Muscle of leg (tissue), 3 donors: ENCODE measurements at regions not wholly inside any gene's neighbourhood (a gene's known extent, or its start where the extent isn't known, plus 50 kb on each side); places are given as distances from the start of the nearest gene placed in this dataset.

ENCODE experiments used
- DNase-seq: peaks from one replicate; pipeline ENCODE4 v3.0.0; 2013
- H3K27ac ChIP-seq: one replicate; pipeline ENCODE4 v1.5.1; 2013; ENCODE audit warnings: mild to moderate bottlenecking, low read length, control low read depth
- H3K27me3 ChIP-seq: one replicate; pipeline ENCODE4 v1.6.1; 2013; ENCODE audit warnings: low read length; ENCODE audit not compliant: control insufficient read depth, insufficient read depth
- H3K36me3 ChIP-seq: one replicate; pipeline ENCODE4 v1.6.1; 2013; ENCODE audit warnings: low read length; ENCODE audit not compliant: control insufficient read depth, insufficient read depth
- H3K4me1 ChIP-seq: one replicate; pipeline ENCODE4 v1.6.1; 2013; ENCODE audit warnings: low read length; ENCODE audit not compliant: control insufficient read depth, insufficient read depth
- H3K4me3 ChIP-seq: one replicate; pipeline ENCODE4 v1.5.1; 2013; ENCODE audit warnings: low read length, control low read depth
- H3K9me3 ChIP-seq: replicated peaks from 2 replicates; pipeline ENCODE4 v1.6.1; 2013; ENCODE audit warnings: low read depth, low read length; ENCODE audit not compliant: control insufficient read depth
- WGBS: methylation state at CpG from one replicate; pipeline ENCODE4 v1.1.5; 2013; ENCODE audit warnings: missing lambda C conversion rate; ENCODE audit not compliant: insufficient coverage; 5-methylcytosine and 5-hydroxymethylcytosine counted together

- WGBS, result no CpG with 5 or more reads among the region's 7 CpGs
- DNase-seq, result peak; percentile 64
- H3K36me3 ChIP-seq, result no peaks in the 10 kb centered on the region
- H3K4me3 ChIP-seq, result no peak overlapping the region
- no peaks in the 10 kb centered on the region for H3K4me1 ChIP-seq
- H3K27me3 ChIP-seq, result no peaks in the 10 kb centered on the region
- H3K9me3 ChIP-seq, result no peaks in the 10 kb centered on the region
- H3K27ac ChIP-seq, result peak overlapping the region; percentile 42
Observed at GRCh38 chr13:105827111-105827809, 708.2 kb downstream of the EFNB2 start.

GRCh38 chr13:105825071-105825470, 710.4 kb downstream of the EFNB2 start:
- no peaks in the 10 kb centered on the region for H3K27me3 ChIP-seq
- no peaks in the 10 kb centered on the region for H3K9me3 ChIP-seq
- no peak overlapping the region for H3K4me3 ChIP-seq
- WGBS, result 80% methylated on average over 1 of the region's 1 CpG
- H3K27ac ChIP-seq, result no peak overlapping the region
- H3K36me3 ChIP-seq, result no peaks in the 10 kb centered on the region
- no peak for DNase-seq
- no peaks in the 10 kb centered on the region for H3K4me1 ChIP-seq

- no peaks in the 10 kb centered on the region for H3K4me1 ChIP-seq
- no peaks in the 10 kb centered on the region for H3K27me3 ChIP-seq
- H3K36me3 ChIP-seq, result no peaks in the 10 kb centered on the region
- DNase-seq, result no peak
- no peak overlapping the region for H3K4me3 ChIP-seq
- no peaks in the 10 kb centered on the region for H3K9me3 ChIP-seq
- WGBS, result no CpG with 5 or more reads among the region's 2 CpGs
- H3K27ac ChIP-seq, result no peak overlapping the region
Observed at GRCh38 chr13:105821337-105821736, 714.1 kb downstream of the EFNB2 start.

DNA sequence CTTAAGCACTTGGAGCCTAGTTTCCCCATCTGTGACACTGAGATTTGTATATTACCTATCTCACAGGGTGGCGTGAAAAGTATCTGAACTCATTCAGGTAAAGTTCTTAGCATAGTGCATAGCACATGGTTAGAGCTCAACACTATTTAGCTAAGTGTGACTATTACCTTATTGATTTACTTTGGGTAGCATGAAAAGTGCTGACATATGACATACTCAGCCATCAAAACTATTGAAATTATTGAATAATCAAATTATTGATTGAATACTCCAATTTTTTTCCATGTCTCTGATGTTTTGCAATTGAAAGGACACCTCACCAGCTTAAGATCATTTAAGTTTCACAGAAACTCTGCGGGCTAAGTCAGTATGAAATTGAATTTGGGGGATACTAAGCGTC, 715.0 kb downstream of the EFNB2 start:
- Histone ChIP-seq H3K27me3 (no peaks in the 10 kb centered on the region), H3K4me1 (no peaks in the 10 kb centered on the region), H3K36me3 (no peaks in the 10 kb centered on the region), H3K9me3 (no peaks in the 10 kb centered on the region), H3K4me3 (no peak overlapping the region), H3K27ac (no peak overlapping the region)
- WGBS, result no CpG with 5 or more reads among the region's 3 CpGs
- DNase-seq, result no peak

DNA sequence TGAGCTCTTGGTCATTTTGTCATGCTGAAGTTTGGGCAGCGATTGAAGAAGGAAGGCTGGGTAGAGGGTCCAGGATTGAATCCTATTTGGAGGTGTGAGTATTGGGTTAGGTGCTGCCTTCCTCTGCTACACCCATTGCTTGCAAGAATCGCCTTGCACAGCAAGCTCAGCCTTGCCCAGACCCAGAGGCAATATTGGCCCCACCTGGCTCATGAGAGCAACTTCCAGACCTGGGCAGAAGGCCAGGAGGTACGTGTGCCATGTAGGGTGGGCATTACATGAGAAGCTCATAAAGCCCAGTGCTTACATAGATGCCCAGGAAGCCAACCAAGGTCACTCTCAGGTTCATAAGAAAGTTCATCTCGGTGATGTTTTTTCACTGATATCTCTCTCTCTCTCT, 718.0 kb downstream of the EFNB2 start:
- no peak overlapping the region for H3K27ac ChIP-seq
- H3K36me3 ChIP-seq, result no peaks in the 10 kb centered on the region
- no peaks in the 10 kb centered on the region for H3K9me3 ChIP-seq
- no peaks in the 10 kb centered on the region for H3K4me1 ChIP-seq
- H3K27me3 ChIP-seq, result no peaks in the 10 kb centered on the region
- WGBS, result 29% methylated on average over 1 of the region's 4 CpGs
- H3K4me3 ChIP-seq, result no peak overlapping the region
- no peak for DNase-seq

DNA sequence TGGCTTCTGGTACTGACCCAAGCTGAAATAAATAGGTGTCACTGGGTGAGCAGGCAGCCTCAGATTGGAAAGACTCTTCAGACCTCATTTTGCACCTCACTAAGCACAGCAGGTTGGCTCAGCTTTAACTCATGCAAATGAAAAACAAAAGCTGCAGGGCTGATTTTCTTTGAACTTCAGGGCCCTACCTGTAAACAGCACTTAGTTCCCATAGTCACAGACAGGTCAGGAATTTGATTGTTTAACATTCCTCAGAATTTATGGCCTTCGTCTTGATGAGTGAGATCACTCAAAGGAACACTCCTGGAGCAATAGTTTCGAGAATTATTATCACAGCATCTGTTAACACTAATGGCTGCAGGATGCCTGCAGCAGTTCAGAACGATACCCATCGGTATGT, 718.5 kb downstream of the EFNB2 start:
- Histone ChIP-seq H3K9me3 (no peaks in the 10 kb centered on the region), H3K27ac (no peak overlapping the region), H3K27me3 (no peaks in the 10 kb centered on the region), H3K4me1 (no peaks in the 10 kb centered on the region), H3K4me3 (no peak overlapping the region), H3K36me3 (no peaks in the 10 kb centered on the region)
- no peak for DNase-seq
- WGBS, result no CpG with 5 or more reads among the region's 4 CpGs

GRCh38 chr13:105814902-105815250, 720.6 kb downstream of the EFNB2 start:
- H3K4me1 ChIP-seq, result no peaks in the 10 kb centered on the region
- DNase-seq, result no peak
- 73% methylated on average over 2 of the region's 4 CpGs for WGBS

DNA sequence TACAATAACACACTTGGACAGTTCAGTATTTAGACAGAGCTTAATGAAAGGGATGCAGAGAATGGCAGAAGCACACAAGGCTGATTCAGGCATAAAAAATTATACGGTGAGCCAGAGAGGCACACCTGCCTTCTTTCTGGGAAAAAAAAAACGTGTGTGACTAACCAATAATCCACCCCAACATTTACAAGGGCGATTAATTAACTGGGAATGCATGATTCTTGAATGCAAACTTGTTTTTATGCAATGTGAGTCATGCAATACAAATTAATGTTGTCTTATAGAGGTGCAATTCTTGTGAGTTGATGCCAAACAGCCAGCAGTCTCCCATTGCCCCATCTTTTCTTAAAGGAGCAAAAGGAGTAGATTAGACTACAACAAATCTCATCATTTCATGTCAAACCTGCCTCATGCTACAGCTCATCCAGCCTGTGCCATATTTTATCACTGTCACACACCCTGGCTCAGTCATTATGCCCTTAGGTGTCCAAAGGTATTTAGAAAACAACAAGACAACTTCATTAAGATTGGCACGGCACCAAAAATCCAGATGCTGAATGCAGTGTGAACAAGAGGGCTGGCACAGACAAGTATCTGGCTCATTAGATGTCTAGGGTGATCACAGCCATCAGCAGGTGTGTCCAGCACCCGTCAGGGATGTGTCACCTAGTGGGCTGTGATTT, 721.1 kb downstream of the EFNB2 start:
- no peaks in the 10 kb centered on the region for H3K4me1 ChIP-seq
- no peak overlapping the region for H3K4me3 ChIP-seq
- H3K36me3 ChIP-seq, result no peaks in the 10 kb centered on the region
- WGBS, result 81% methylated on average over 2 of the region's 5 CpGs
- H3K27ac ChIP-seq, result no peak overlapping the region
- H3K27me3 ChIP-seq, result no peaks in the 10 kb centered on the region
- DNase-seq, result no peak
- no peaks in the 10 kb centered on the region for H3K9me3 ChIP-seq

More at GRCh38 chr13:105814902-105815250, 720.6 kb downstream of the EFNB2 start:
- Histone ChIP-seq H3K4me3 (no peak overlapping the region), H3K36me3 (no peaks in the 10 kb centered on the region), H3K9me3 (no peaks in the 10 kb centered on the region), H3K27ac (no peak overlapping the region), H3K27me3 (no peaks in the 10 kb centered on the region)

DNA sequence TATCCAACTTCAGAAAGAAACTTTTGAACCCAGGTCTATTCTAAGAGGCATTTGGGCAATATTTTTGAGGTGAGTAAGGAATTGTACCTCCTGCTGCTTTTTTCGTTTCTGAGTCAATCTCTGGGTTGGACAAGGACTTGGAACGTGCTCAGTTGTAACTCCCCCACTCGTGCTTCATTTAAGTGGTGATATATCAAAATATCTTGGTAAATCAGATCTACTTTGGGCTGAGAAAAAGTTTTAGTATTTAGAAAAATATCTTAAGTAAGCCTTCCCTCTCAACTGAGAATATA, 728.9 kb downstream of the EFNB2 start:
- Histone ChIP-seq H3K27me3 (no peaks in the 10 kb centered on the region), H3K36me3 (no peaks in the 10 kb centered on the region), H3K4me3 (no peak overlapping the region), H3K27ac (peak overlapping the region; percentile 62), H3K4me1 (no peaks in the 10 kb centered on the region), H3K9me3 (no peaks in the 10 kb centered on the region)
- WGBS, result no CpG with 5 or more reads among the region's 3 CpGs
- no peak for DNase-seq

DNA sequence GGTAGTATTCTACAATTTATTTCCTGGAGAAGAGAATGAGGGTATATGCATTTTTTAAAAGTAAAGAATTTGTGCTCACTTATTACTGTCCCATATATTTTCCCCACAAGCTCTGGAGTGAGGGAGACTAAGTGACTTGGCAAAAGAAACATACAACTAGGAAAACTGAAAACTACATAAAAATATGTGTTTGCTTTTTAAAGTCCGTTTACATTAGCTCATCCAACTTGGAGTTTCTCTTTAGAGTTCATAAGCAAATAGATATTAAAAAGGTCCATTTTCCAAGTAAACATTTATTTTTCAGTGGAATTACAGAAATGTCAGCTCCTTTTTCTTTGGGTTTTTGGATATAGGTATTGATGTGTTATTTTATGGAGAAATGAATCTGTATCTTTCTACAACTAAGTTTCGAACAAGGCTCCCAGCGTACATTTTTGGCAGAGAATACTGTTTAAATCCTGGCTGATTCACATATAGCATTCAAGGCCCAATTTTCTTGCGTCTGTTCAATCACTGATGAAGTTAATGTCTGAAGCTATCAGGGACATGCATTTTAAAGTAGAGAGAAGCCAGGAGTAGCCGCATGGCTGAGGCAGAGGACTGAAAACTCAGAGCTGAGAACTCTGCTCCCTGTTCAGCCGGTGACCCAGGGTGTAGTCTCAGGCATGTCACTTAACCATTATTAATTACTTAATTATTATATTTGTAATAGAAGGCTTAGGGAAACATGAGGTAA, 729.4 kb downstream of the EFNB2 start:
- Histone ChIP-seq H3K4me1 (no peaks in the 10 kb centered on the region), H3K27me3 (no peaks in the 10 kb centered on the region), H3K4me3 (no peak overlapping the region), H3K9me3 (no peaks in the 10 kb centered on the region), H3K36me3 (no peaks in the 10 kb centered on the region), H3K27ac (peak overlapping the region; percentile 62)
- no CpG with 5 or more reads among the region's 6 CpGs for WGBS
- peak; percentile 77 for DNase-seq
